Hematopoietic multipotent progenitor cell (in vitro differentiated cells): ENCODE measurements at regions not wholly inside any gene's neighbourhood (a gene's known extent, or its start where the extent isn't known, plus 50 kb on each side); places are given as distances from the start of the nearest gene placed in this dataset.
"Not testable (repeated sequence)": the region's sequence is repeated elsewhere in the genome, so short reads cannot be mapped to it uniquely, and the experiment has no call there.

Experiments
- DNase-seq, 3 donors: peaks; one replicate each; pipeline ENCODE4 v3.0.0-alpha.2; 2011 to 2015; ENCODE audit warnings: low read depth in 2 of 3, low spot score in 2 of 3

GRCh38 chr13:90898811-90899210 is 448.7 kb upstream of the MIR17HG start:
- no peak for DNase-seq

DNA sequence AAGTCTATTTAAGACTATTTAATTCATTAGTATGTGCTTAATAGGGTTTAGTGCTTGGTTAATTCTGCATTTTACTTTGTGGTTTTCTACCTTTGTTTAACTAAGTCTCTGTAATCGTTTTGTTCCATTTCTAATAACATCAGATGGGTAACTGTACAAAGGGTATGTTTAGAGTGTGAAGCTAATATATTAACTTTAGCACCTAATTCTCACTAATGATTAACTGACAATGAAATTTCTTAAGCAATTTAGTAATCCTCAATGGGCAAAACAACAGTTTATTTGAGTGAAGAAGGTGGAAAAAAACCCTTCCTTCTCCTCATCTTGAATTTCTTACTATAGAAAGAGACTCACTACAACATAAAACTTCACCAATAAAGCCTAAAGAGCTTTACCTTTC is 448.1 kb upstream of the MIR17HG start:
- DNase-seq = no peak

DNA sequence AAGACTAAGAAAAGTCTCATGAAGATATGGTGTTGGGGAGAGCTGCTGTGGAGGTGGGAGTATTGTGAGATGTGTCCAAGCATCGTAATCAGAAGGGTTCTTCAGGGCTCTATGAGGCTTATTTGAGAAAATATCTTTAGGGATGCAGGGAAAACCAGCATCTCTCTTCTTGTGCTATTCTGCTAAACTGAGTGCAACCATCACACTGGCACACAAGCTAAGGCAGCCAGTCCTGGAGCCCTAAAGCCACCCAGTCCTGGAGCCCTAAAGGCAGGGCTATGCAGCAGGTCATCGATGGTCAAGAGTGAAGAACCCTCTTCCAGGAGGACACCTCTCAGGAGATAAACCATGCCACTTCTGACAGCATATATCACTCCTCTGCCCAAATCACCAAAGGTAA is 445.2 kb upstream of the MIR17HG start:
- DNase-seq = no peak

- no peak for DNase-seq
Measured at GRCh38 chr13:90906554-90906953, 440.9 kb upstream of the MIR17HG start.

DNA sequence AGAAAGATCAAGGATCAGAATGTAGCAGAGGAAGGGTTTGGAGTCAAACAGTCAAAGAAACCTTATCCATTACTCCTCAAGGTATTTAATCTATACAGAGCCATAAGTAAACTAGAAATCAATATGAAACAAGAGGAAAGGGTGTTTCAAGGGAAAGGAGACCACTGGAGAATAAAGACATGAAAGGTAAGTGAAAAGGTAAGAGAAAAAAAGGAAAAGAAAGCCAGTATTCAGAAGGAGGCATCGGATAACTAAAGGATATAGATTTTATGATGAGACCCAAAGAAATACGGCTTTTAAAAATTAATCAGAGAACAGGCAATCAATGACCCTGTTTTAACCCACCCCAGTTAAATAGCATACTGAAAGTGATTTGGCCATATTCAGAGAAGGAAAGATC is 438.7 kb upstream of the MIR17HG start:
- DNase-seq = no peak

GRCh38 chr13:90910018-90910639 is 437.4 kb upstream of the MIR17HG start:
- no peak for DNase-seq

GRCh38 chr13:90912247-90912646 is 435.2 kb upstream of the MIR17HG start:
- no peak for DNase-seq

- peak in 2 of 3 donors; percentile 3 to 51 for DNase-seq
Measured at GRCh38 chr13:90918536-90918935, 429.0 kb upstream of the MIR17HG start.

DNA sequence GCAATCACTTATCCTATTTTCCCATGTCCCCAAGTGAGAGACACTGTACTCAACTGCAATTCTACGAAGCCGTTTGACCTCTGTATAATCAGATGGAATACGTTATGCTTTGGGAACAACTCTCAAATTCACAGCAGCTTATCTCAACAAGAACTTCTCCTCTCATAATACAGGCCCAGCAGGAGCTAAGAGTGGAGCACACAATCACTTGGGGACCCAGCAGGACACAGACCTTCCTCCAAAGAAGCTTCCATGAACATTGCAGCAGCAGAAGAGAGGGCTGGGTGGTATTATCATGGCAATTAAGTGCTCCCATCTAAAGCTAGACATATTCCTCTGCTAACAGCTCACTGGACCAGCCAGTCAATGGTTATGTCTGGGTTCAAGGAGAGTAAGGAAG is 428.3 kb upstream of the MIR17HG start:
- no peak for DNase-seq

- DNase-seq = no peak
Measured at GRCh38 chr13:90926459-90926858, 421.0 kb upstream of the MIR17HG start.

- no peak for DNase-seq
Measured at GRCh38 chr13:90928109-90928508, 419.4 kb upstream of the MIR17HG start.

GRCh38 chr13:90933097-90933826 is 414.2 kb upstream of the MIR17HG start:
- DNase-seq = no peak

GRCh38 chr13:90934741-90935140 is 412.7 kb upstream of the MIR17HG start:
- no peak for DNase-seq

DNA sequence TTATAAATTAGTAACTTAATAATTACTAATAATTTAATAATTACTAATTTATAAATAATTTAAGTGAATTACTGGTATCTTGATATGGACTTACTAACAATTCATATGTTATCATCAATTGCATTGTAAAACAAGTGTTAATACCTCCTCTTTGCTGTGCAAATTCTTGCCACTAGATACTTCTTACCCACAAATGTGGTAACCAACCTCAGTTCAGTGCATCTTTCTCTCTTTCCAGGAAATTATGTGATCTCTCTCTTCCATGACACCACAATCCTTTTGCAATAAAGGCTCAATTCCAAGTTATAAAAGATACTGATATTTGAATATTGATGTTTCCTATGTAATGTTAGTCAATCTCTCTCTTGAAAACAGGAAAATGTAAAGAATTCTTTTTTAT is 408.6 kb upstream of the MIR17HG start:
- no peak for DNase-seq

- DNase-seq = no peak
Measured at GRCh38 chr13:90943946-90944345, 403.5 kb upstream of the MIR17HG start.

DNA sequence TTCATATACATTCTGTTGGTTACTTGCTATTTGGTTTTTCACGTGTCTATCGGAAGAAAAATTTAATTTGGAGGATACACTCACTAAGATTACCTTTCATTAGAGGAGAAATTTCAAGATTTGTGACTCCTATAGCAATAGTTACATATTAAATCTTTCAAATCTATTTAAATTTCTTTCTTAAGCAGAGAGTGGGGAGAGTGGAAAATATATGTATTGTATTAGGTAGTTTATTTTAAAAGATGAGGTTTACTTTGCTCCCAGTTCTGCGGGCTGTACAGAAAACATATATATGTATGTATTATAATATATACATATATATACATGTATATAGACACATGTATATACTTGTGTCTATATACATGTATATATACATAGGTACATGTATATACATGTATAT is 402.3 kb upstream of the MIR17HG start:
- DNase-seq = not testable (repeated sequence)

- not testable (repeated sequence) for DNase-seq
Measured at GRCh38 chr13:90946125-90946524, 401.4 kb upstream of the MIR17HG start.

DNA sequence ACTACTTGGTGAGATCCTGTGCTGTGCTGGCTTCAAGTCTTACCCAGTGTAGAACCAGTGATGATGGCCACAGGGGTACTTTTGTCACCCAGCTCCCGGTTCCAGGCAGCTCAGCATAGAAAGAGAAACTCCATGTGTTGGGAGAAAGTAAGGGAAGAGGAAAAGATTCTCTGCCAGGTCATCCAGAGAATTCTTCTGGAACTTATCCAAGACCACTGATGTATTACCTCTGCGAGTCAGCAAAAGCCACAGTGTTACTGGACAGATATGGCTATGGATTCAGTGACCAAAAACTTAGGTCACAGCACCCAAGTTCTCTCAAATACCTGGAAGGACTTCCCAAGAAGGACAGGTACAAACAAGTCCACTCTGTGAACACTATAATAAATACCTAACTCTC is 399.5 kb upstream of the MIR17HG start:
- no peak for DNase-seq

- DNase-seq = no peak
Measured at GRCh38 chr13:90950160-90950559, 397.3 kb upstream of the MIR17HG start.

- DNase-seq = no peak
Measured at GRCh38 chr13:90951663-90952062, 395.8 kb upstream of the MIR17HG start.

DNA sequence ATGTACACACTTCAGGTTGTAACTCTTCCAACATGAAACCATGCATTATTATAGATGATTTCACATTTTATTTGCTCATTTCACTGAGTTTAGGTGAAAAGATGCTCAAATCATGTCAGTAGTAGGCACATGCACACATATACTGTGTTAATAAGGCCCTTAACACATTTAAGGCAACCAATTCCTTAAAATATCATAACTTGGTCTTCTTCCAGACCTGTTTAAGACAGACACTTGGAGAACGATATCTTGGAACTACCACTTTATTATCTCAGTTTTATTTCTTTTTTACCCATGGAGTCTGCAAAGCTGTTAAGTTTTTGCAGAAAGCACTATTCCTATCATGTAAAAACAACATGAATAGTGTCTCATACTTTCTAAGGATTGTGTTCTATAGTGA is 395.2 kb upstream of the MIR17HG start:
- DNase-seq = no peak

GRCh38 chr13:90954605-90955195 is 392.8 kb upstream of the MIR17HG start:
- DNase-seq = no peak
